ENCODE measurements at regions not wholly inside any gene's neighbourhood (a gene's known extent, or its start where the extent isn't known, plus 50 kb on each side); places are given as distances from the start of the nearest gene placed in this dataset.

- POLR2A ChIA-PET, result no interaction called here
Observed at GRCh38 chr12:4191642-4192041, 81.9 kb upstream of the CCND2 start.

GRCh38 chr12:4191149-4191548, 82.4 kb upstream of the CCND2 start:
- Histone ChIP-seq H3K4me3 (ENCODE audit: low read depth, low read length) (no peak overlapping the region), H3K9me3 (ENCODE audit: control insufficient read depth, insufficient read depth, low read depth, low read length) (no peaks in the 10 kb centered on the region), H3K27ac (ENCODE audit: extremely low read depth, low read depth, low read length) (no peak overlapping the region), H3K36me3 (ENCODE audit: control insufficient read depth in 2 of 2, insufficient read depth in 1 of 2, low read length in 2 of 2) (no peaks in the 10 kb centered on the region), H3K4me1 (ENCODE audit: control insufficient read depth, insufficient read depth, low read length) (no peaks in the 10 kb centered on the region)
- POLR2A ChIA-PET, result no interaction called here
- no peak for TF ChIP-seq ZNF843 (tag by site-specific recombination; IDR thresholded peaks at IDR 0.05)
- no peak for TF ChIP-seq ZNF133 (tag by site-specific recombination; IDR thresholded peaks at IDR 0.05)
- TF ChIP-seq, protein P1, sequence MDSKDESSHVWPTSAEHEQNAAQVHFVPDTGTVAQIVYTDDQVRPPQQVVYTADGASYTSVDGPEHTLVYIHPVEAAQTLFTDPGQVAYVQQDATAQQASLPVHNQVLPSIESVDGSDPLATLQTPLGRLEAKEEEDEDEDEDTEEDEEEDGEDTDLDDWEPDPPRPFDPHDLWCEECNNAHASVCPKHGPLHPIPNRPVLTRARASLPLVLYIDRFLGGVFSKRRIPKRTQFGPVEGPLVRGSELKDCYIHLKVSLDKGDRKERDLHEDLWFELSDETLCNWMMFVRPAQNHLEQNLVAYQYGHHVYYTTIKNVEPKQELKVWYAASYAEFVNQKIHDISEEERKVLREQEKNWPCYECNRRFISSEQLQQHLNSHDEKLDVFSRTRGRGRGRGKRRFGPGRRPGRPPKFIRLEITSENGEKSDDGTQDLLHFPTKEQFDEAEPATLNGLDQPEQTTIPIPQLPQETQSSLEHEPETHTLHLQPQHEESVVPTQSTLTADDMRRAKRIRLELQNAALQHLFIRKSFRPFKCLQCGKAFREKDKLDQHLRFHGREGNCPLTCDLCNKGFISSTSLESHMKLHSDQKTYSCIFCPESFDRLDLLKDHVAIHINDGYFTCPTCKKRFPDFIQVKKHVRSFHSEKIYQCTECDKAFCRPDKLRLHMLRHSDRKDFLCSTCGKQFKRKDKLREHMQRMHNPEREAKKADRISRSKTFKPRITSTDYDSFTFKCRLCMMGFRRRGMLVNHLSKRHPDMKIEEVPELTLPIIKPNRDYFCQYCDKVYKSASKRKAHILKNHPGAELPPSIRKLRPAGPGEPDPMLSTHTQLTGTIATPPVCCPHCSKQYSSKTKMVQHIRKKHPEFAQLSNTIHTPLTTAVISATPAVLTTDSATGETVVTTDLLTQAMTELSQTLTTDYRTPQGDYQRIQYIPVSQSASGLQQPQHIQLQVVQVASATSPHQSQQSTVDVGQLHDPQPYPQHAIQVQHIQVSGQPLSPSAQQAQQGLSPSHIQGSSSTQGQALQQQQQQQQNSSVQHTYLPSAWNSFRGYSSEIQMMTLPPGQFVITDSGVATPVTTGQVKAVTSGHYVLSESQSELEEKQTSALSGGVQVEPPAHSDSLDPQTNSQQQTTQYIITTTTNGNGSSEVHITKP (tag by site-specific recombination; IDR thresholded peaks at IDR 0.05), result no peak
- CTCF ChIA-PET, result no interaction called here

More at GRCh38 chr12:4191642-4192041, 81.9 kb upstream of the CCND2 start:
- CTCF ChIA-PET, result no interaction called here
- H3K9me3 ChIP-seq (ENCODE audit: control insufficient read depth, insufficient read depth, low read depth, low read length), result no peaks in the 10 kb centered on the region
- TF ChIP-seq KLF17 (tag by site-specific recombination; IDR thresholded peaks at IDR 0.05), result no peak
- TF ChIP-seq ZSCAN18 (tag by site-specific recombination; IDR thresholded peaks at IDR 0.05), result no peak
- no peak for TF ChIP-seq IKZF3 (tag by site-specific recombination; IDR thresholded peaks at IDR 0.05)
- TF ChIP-seq ZNF707 (tag by site-specific recombination; IDR thresholded peaks at IDR 0.05), result no peak
- no peak for TF ChIP-seq ZNF558 (tag by site-specific recombination; IDR thresholded peaks at IDR 0.05)
- no peak overlapping the region for H3K27ac ChIP-seq (ENCODE audit: extremely low read depth, low read depth, low read length)
- no peaks in the 10 kb centered on the region for H3K36me3 ChIP-seq (ENCODE audit: control insufficient read depth in 2 of 2, insufficient read depth in 1 of 2, low read length in 2 of 2)
- no peaks in the 10 kb centered on the region for H3K4me1 ChIP-seq (ENCODE audit: control insufficient read depth, insufficient read depth, low read length)
- H3K4me3 ChIP-seq (ENCODE audit: low read depth, low read length), result no peak overlapping the region

DNA sequence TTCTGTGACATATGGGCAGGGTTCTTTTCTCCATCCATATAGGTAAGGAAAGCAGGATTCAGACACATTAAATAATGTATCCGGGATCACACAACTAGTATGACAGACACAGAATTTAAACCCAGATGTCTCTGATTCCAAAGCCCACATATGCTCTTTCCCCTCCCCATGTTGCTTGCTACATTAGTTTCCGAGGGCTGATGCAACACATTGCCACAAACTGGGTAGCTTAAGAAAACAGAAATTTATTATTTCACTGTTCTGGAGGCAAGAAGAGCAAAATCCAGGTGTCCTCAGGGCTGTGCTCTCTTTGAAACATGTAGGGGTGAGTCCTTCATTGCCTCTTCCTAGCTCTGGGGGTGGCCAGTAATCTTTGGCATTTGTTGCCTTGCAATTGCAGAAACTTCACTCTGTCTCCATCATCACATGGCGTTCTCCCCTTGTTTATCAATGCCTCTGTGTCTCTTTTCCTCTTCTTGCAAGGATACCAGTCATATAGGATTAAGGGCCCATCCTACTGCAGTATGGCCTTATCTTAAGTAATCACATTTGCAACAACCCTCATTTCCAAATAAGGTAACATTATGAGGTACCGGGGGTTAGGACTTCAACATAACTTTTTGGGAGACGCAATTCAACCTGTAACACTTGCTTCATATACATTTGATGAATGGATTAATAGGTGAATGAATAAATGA, 83.0 kb upstream of the CCND2 start:
- H3K4me1 ChIP-seq (ENCODE audit: control insufficient read depth, insufficient read depth, low read length), result no peaks in the 10 kb centered on the region
- no peak overlapping the region for H3K27ac ChIP-seq (ENCODE audit: extremely low read depth, low read depth, low read length)
- TF ChIP-seq ZNF433 (tag by site-specific recombination; IDR thresholded peaks at IDR 0.05; ENCODE audit: low read depth), result no peak
- TF ChIP-seq, protein P2, sequence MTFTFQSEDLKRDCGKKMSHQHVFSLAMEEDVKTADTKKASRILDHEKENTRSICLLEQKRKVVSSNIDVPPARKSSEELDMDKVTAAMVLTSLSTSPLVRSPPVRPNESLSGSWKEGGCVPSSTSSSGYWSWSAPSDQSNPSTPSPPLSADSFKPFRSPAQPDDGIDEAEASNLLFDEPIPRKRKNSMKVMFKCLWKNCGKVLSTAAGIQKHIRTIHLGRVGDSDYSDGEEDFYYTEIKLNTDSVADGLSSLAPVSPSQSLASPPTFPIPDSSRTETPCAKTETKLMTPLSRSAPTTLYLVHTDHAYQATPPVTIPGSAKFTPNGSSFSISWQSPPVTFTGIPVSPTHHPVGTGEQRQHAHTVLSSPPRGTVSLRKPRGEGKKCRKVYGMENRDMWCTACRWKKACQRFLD (tag by site-specific recombination; IDR thresholded peaks at IDR 0.05), result no peak
- TF ChIP-seq ZNF223 (tag by site-specific recombination; IDR thresholded peaks at IDR 0.05), result no peak
- TF ChIP-seq ZNF585B (tag by site-specific recombination; IDR thresholded peaks at IDR 0.05), result no peak
- TF ChIP-seq, protein P3, sequence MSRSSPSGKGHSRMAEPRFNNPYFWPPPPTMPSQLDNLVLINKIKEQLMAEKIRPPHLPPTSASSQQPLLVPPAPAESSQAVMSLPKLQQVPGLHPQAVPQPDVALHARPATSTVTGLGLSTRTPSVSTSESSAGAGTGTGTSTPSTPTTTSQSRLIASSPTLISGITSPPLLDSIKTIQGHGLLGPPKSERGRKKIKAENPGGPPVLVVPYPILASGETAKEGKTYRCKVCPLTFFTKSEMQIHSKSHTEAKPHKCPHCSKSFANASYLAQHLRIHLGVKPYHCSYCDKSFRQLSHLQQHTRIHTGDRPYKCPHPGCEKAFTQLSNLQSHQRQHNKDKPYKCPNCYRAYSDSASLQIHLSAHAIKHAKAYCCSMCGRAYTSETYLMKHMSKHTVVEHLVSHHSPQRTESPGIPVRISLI (tag by site-specific recombination; IDR thresholded peaks at IDR 0.05), result no peak
- no peak for TF ChIP-seq ZNF664 (tag by site-specific recombination; IDR thresholded peaks at IDR 0.05)
- TF ChIP-seq, protein P4, sequence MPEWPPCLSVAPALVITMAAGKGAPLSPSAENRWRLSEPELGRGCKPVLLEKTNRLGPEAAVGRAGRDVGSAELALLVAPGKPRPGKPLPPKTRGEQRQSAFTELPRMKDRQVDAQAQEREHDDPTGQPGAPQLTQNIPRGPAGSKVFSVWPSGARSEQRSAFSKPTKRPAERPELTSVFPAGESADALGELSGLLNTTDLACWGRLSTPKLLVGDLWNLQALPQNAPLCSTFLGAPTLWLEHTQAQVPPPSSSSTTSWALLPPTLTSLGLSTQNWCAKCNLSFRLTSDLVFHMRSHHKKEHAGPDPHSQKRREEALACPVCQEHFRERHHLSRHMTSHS (tag by site-specific recombination; IDR thresholded peaks at IDR 0.05), result no peak
- no peak for TF ChIP-seq ZNF248 (tag by site-specific recombination; IDR thresholded peaks at IDR 0.05)
- no peak for TF ChIP-seq ZNF324 (tag by site-specific recombination; IDR thresholded peaks at IDR 0.05)
- no peak for TF ChIP-seq YY2 (tag by site-specific recombination; IDR thresholded peaks at IDR 0.05)
- H3K4me3 ChIP-seq (ENCODE audit: low read depth, low read length), result no peak overlapping the region
- POLR2A ChIA-PET, result no interaction called here
- no peaks in the 10 kb centered on the region for H3K36me3 ChIP-seq (ENCODE audit: control insufficient read depth in 2 of 2, insufficient read depth in 1 of 2, low read length in 2 of 2)
- H3K9me3 ChIP-seq (ENCODE audit: control insufficient read depth, insufficient read depth, low read depth, low read length), result no peaks in the 10 kb centered on the region
- CTCF ChIA-PET, result no interaction called here
